ENCODE measurements at regions not wholly inside any gene's neighbourhood (a gene's known extent, or its start where the extent isn't known, plus 50 kb on each side); places are given as distances from the start of the nearest gene placed in this dataset.

- H3K27ac ChIP-seq, result no peak overlapping the region
- DNase-seq (ENCODE audit: low read depth, low spot score), result no peak
Measured at GRCh38 chr7:83441-83840, 108.9 kb upstream of the FAM20C start.

DNA sequence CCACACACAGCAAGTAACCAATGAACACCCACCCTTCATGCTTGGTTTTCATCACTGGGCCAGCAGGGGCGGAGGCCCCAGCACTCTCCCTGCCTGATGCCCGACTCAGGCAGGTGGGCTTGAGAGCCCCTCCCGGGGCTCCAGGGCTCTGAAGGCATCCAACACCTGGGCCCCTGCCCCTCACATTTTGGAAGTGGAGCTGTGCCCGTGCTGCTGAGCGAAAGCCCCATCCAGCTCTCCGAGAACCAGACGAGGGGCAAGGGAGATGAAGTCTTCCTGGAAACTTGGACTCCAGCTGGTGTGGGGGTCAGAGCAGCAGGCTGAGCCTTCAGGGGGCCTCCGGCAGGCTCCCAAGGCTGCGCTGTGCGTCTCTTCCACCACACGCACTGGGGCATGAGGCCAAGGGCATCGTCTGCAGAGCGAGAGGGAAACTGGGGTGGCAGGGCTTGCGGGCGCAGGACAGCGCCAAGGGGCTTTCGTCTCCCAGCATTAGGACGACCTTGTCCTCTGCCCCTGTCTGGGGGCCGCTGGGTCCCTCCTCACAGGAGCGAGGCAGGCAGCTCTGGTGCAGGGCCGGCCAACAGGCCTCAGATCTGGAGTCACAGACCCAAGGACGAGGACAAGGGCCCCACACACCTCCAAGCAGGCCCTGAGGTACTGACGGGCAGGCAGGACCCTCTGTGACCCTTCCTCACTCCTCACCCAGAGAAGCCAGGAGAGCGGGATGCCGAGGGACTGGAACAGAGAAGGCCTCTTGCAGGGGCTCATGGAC lies 108.3 kb upstream of the FAM20C start:
- no peak for DNase-seq (ENCODE audit: low read depth, low spot score)
- H3K27ac ChIP-seq, result no peak overlapping the region

DNA sequence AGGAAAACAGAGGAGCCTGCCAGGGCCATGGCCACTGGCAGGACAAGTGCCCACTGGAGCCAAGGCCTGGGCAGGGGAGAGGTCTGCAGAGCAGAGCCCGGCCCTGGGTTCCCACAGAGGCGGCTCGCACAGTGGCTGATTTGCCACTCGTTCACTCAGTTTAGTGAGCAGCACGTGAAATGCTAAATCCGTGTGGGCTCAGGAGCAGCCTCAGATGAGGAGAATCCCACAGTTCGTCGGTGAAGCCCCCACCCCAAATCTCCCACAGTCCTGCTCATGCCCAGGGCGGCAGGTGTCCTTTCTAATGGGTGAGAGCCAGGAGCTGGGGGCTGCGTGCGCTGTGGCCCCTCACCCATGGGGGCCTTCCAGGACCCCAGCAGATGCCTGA lies 107.7 kb upstream of the FAM20C start:
- DNase-seq (ENCODE audit: low read depth, low spot score), result no peak
- no peak overlapping the region for H3K27ac ChIP-seq

GRCh38 chr7:85074-85882 lies 107.1 kb upstream of the FAM20C start:
- H3K27ac ChIP-seq, result no peak overlapping the region
- no peak for DNase-seq (ENCODE audit: low read depth, low spot score)

DNA sequence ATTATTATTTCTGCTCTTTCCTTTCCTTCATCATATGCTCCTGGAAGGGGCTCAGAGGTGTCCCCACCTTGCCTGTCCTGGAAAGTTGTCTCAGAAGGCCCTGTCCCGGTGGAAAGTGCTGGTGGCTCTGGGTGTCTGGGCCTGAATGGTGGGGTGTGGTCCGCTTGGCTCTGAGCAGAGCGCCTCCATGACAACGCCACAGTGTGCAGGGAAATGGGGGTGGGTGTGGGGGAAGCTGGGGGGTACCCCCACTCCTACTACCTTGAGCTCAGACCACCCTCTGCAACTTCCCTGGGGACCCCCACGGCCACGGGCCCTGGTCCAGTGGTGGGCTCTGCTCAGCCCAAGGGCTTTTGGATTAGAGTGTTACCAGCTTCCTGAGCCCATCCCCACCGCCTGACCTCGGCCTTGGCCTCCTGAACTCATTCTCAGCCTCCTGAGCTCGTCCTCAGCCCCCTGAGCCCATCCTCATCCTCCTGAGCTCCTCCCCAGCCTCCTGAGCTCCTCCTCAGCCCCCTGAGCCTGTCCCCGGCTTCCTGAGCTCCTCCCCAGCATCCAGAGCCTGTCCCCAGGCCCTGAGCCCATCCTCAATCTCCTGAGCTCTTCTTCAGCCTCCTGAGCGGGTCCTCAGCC lies 106.4 kb upstream of the FAM20C start:
- DNase-seq (ENCODE audit: low read depth, low spot score), result no peak
- no peak overlapping the region for H3K27ac ChIP-seq

GRCh38 chr7:86629-87028 lies 105.7 kb upstream of the FAM20C start:
- no peak for DNase-seq (ENCODE audit: low read depth, low spot score)
- no peak overlapping the region for H3K27ac ChIP-seq

GRCh38 chr7:87047-87446 lies 105.3 kb upstream of the FAM20C start:
- no peak overlapping the region for H3K27ac ChIP-seq
- no peak for DNase-seq (ENCODE audit: low read depth, low spot score)

DNA sequence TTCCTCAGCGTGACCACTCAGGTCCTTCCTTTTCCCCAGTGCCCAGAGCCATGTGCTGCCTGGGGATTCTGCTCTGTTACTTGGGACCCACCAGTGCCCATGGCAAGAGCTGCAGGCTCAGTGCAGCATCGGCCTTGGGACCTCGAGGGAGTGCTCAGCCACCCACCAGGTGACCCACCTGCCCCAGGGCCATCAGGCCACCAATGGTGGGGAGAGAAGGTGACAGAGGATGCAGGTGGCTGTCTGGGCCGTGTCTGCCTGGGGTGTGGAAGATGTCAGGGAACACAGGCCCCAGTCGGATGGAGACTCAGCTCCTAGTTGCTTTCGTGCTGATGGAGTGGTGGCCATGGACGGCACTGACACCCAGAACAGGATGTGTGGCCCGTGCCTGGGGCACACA lies 104.7 kb upstream of the FAM20C start:
- no peak for DNase-seq (ENCODE audit: low read depth, low spot score)

DNA sequence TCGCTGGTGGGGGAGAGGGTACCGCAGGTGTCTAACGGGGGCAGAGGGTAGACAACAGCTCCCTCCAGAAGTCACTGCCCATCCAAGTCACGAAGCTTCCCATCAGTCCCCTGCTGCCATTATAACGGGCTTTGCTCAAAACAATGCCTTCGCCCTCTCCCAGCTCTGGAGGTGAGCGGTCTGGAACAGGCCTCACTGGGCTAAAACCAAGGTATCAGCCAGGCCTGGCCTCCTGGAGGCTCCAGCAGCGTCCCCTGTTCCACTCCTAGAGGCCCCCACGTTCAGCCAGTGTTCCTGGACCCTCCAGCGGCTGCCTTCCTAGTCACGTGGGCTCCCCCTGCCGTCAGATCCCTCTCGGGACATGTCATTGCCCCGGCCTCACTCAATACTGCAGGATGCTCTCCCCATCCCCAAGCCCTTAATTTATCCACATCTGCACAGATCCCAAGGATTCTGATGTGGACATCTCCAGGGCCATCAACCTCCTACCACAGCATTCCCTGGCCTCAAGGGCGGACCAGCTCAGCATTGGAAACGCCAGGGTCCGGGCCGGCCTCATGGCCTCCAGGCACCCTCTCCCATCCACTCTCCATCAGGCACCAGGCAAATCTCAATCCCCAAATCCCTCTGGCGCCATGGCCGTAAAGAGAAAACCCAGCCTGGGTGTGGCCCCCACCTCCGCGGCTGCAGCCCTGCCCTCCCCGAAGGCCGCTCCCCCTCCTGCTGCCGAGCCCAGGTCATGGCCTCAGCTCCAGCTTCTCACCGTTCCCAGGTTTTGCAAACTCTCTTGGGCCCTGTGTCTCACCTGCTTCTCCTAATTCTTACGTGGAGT lies 104.1 kb upstream of the FAM20C start:
- no peak for DNase-seq (ENCODE audit: low read depth, low spot score)
- H3K27ac ChIP-seq, result no peak overlapping the region

More for the DNA sequence above, 104.7 kb upstream of the FAM20C start:
- no peak overlapping the region for H3K27ac ChIP-seq

GRCh38 chr7:88927-89231 lies 103.5 kb upstream of the FAM20C start:
- no peak overlapping the region for H3K27ac ChIP-seq
- no peak for DNase-seq (ENCODE audit: low read depth, low spot score)

DNA sequence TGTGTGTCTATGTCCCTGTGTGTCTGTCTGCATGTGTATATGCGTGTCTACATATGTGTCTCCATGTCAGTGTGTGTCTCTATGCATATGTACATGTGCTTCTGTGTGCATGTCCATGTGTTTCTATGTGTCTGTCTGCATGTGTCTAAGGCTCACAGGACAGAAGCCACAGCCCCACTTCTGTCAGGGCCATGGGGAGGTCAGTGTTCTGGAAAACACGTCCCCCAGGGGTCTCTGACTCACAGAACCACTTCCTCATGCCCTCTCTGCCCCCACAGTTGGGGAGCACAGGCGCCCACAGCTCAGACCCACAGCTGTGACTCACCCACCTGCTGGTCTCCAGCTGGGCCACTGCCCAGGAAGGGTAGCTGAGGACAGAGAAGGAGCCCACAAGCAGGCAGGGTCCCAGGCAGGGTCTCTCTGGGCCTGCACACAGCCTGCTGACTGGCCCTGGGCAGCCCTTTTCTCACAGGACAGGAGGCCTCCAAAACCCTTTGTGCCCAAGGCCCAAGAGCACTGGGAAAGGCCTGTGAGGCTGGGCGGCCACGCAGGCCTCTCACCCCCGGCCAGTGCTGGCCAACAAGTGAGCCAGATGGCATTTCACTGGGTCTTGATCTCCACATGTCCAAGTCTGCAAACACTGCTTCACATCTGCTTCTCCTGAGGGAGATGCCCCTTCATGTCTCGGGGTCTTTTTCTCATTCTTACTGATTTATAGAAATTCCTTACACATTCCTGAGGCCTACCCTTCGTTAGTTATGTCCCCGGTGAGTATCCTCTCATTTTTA lies 102.9 kb upstream of the FAM20C start:
- peak; percentile 40 for DNase-seq (ENCODE audit: low read depth, low spot score)
- peak overlapping the region; percentile 15 for H3K27ac ChIP-seq

DNA sequence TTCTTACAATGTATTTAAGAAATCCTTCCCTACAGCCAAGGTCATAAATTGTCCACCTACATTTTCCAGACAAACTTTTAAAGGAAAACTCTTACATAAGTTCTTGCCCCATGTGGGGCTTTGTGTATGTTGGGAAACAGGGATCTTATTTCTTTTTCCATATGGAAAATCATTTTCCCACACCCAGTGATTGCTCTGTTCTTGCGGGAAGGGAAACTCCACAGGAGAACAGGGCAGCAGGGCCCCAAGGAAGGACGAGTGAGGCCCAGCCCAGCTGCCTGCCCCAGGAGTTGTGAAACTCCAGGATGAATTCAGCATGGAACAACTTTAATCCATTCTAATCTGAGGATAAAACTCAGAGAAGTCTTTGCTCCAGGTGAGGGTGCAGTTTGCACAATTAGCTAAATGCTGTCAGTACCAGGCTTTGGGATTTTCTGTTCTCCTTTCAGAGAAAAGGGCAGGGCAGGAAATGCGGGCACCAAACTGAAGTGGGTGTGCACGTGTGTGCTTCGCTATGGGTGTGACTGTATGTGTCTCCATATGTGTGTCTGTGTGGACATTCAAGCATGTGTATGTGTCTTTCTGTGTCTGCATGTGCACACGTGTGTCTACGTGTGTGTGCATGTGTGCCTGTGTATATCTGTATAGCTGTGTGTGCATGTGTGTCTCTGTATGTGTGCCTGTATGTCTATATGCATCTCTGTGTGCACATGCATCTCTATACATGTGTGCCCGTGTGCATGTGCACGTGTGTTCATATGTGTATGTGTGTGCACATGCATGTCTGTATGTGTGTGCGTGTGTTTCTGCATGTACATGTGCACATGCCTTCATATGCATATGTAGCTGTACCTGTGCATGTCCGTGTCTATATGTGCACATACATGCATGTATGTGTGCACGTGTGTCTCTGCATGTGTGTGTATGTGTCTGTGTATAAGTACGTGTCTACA lies 102.0 kb upstream of the FAM20C start:
- H3K27ac ChIP-seq, result peak overlapping the region; percentile 15
- no peak for DNase-seq (ENCODE audit: low read depth, low spot score)

DNA sequence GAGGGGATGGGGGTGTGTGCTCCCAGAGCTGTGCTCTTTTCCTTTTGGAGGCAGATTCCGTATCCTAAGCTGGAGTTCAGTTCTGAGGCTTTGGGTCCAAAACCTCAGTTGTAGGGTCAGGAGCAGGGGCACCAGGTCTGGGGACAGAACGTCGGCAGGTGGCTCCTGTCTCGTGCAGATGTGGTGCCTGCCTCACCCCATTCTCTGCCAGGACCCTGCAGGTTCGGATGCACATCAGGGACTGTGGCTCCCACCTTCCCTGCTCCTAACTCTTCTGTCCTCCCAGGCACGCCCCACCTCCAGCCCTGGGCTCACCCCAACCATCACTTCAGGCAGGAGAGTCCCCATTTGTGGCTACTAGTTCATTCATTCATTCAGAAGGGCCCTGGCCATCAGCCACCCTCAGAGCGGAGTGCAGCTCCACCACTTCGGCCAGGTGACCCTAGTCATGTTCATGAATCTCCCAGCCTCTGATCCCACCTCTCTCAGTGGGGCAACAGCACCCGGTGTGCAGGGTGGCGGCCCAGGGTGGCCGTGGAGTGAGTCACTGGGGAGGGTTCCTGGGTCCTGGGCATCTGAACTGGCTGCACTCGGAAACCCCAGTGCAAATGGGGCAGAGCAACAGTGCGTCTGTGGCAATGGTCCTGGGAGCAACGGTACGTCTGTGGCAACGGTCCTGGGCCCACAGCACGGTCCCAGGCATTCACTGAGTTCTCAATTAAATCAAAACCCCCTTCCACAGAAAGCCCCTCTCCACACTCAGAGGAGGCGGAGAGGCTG lies 100.8 kb upstream of the FAM20C start:
- no peak for DNase-seq (ENCODE audit: low read depth, low spot score)
- H3K27ac ChIP-seq, result no peak overlapping the region

DNA sequence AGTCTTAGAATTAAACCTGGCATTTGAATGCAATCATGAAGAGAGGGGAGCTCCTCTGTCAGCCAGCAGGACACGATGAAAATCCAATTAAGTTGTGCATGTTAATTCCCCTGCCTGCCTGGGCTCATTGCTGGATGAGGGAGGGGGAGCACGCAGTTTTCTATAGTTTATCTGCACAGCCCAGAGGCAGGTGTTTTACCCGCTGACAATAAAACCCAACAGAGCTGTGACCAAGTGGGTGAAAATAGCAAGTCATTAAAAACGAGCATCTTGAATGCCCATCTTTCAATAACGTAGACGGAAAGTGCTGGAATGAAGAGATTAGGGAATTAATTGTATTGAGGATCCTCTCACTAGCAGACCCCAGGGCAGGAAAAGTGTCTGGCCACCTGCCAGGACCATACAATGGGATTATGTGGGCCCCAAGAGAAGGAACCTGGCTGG lies 100.1 kb upstream of the FAM20C start:
- no peak for DNase-seq (ENCODE audit: low read depth, low spot score)
- no peak overlapping the region for H3K27ac ChIP-seq

- no peak overlapping the region for H3K27ac ChIP-seq
- DNase-seq (ENCODE audit: low read depth, low spot score), result no peak
Measured at GRCh38 chr7:92888-93672, 99.3 kb upstream of the FAM20C start.

DNA sequence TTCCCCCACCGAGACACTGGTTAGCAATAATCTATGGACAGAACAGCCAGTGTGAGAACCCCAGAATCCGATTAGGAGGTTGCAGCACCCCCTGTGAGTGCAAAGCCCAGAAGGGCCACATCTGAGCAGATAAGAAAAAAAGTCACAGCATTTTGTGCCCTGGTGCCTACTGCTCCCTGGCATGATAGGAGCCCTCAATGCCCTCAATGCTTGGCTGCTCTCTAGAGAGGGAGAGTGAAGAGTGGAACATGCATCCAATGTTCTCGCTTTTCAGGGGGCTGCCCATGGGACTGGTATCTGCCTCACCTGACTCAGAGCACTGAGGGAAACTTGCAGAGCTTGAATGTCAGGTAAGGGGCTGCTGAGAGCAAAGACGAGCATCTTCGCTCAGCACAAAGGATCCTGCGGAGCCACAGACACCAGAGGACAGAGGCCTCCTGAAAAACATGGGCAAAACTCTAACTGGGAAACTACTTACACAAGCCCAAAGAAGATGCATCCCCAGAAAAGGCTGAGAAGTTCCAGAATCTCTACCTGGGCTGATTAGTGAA lies 98.0 kb upstream of the FAM20C start:
- DNase-seq (ENCODE audit: low read depth, low spot score), result no peak
- no peak overlapping the region for H3K27ac ChIP-seq

Measured in epithelial cell of prostate (primary cell).